ENCODE measurements at regions not wholly inside any gene's neighbourhood (a gene's known extent, or its start where the extent isn't known, plus 50 kb on each side); places are given as distances from the start of the nearest gene placed in this dataset.

GRCh38 chr10:31268444-31269303 lies 50.3 kb upstream of the ZEB1 start:
- no peaks in the 10 kb centered on the region for H3K9me3 ChIP-seq
- intact Hi-C loops (cut with micrococcal nuclease; ENCODE audit: unreplicated experiment): no loop called here
- no peaks in the 10 kb centered on the region for H3K36me3 ChIP-seq (ENCODE audit: control insufficient read depth, insufficient read depth, low read length)
- Mint-ChIP-seq H3K27ac (ENCODE audit: unreplicated experiment) (no peak overlapping the region), H3K36me3 (ENCODE audit: insufficient read depth, unreplicated experiment) (no peaks in the 10 kb centered on the region), H3K27me3 (ENCODE audit: insufficient read depth, unreplicated experiment) (peaks cover 3% of the 10 kb centered on the region), H3K4me3 (ENCODE audit: unreplicated experiment) (no peak overlapping the region), H3K9me3 (ENCODE audit: unreplicated experiment) (no peaks in the 10 kb centered on the region), H3K4me1 (ENCODE audit: low read depth, unreplicated experiment) (no peaks in the 10 kb centered on the region)
- no peak overlapping the region for H3K4me3 ChIP-seq (ENCODE audit: low read depth, low read length)
- DNase-seq: no peak
- H3K27me3 ChIP-seq (replicated peaks; ENCODE audit: control insufficient read depth, insufficient read depth, low read length): no peaks in the 10 kb centered on the region
- no TSS peak for BruUV-seq (replicated peaks)
- TF ChIP-seq CTCF (IDR thresholded peaks at IDR 0.05; ENCODE audit: insufficient read depth in 1 of 2, low read depth in 1 of 2, low read length in 1 of 2, severe bottlenecking in 1 of 2, unreplicated experiment in 1 of 2): no peak
- no peaks in the 10 kb centered on the region for H3K4me1 ChIP-seq
- POLR2A ChIA-PET: no interaction called here
- CTCF ChIA-PET: no interaction called here
